ENCODE measurements at regions not wholly inside any gene's neighbourhood (a gene's known extent, or its start where the extent isn't known, plus 50 kb on each side); places are given as distances from the start of the nearest gene placed in this dataset.
"Not testable (repeated sequence)": the region's sequence is repeated elsewhere in the genome, so short reads cannot be mapped to it uniquely, and the experiment has no call there.

GRCh38 chr17:77045441-77046041 lies 95.2 kb upstream of the SEC14L1 start:
- ChIA-PET CTCF (interaction anchor here (0.6 to 1.6 kb wide), 4 partner anchors 10 to 80 kb away, joined by 3 to 9 read pairs (median 6); no protein-coding TSS in a partner anchor), POLR2A (ENCODE audit: unreplicated experiment) (interaction anchor here (0.5 to 0.6 kb wide), 2 partner anchors 136 to 486 kb away, joined by 3 read pairs; no protein-coding TSS in a partner anchor)
- no peak overlapping the region for H3K4me2 ChIP-seq (ENCODE audit: low read length)
- H3K36me3 ChIP-seq (ENCODE audit: low read depth, low read length) = no peaks in the 10 kb centered on the region
- H3K9me2 ChIP-seq (replicated peaks; ENCODE audit: low read length) = no peaks in the 10 kb centered on the region
- TF ChIP-seq CTCF (conservative IDR thresholded peaks at IDR 0.05; ENCODE audit: low read depth, low read length) (no peak), EZH2phosphoT487 (IDR thresholded peaks at IDR 0.05; ENCODE audit: borderline replicate concordance, low read length) (no peak), EZH2 (IDR thresholded peaks at IDR 0.05; ENCODE audit: low read length, unreplicated experiment) (no peak)
- intact Hi-C loops (cut with micrococcal nuclease) = no loop called here
- H3F3A ChIP-seq (ENCODE audit: low read length, unreplicated experiment) = no peaks in the 10 kb centered on the region
- DNase-seq = peak; percentile 54
- no peaks in the 10 kb centered on the region for H3K79me2 ChIP-seq (ENCODE audit: low read length)
- peak; percentile 86 for ATAC-seq
- BruUV-seq (replicated peaks) = no TSS peak
- peaks cover 3% of the 10 kb centered on the region; the same call in 1 of the 2 replicates for H3K4me1 ChIP-seq (ENCODE audit: insufficient read depth, low read length)
- H4K20me1 ChIP-seq (ENCODE audit: low read length) = no peaks in the 10 kb centered on the region
- no peak overlapping the region for H3K27ac ChIP-seq (ENCODE audit: low read length)
- H3K27me3 ChIP-seq (ENCODE audit: low read length) = peaks cover 1% of the 10 kb centered on the region; the same call in 1 of the 2 replicates
- no peak overlapping the region for H2AFZ ChIP-seq (ENCODE audit: low read length)
- H3K4me3 ChIP-seq (ENCODE audit: low read length) = no peak overlapping the region
- no peak overlapping the region for H3K9ac ChIP-seq (ENCODE audit: low read length)
- no peaks in the 10 kb centered on the region for H3K9me3 ChIP-seq (ENCODE audit: low read length)

GRCh38 chr17:77049440-77049839 lies 91.3 kb upstream of the SEC14L1 start:
- H3K9ac ChIP-seq (ENCODE audit: low read length) = no peak overlapping the region
- no peak overlapping the region for H3K27ac ChIP-seq (ENCODE audit: low read length)
- intact Hi-C loops (cut with micrococcal nuclease) = no loop called here
- ATAC-seq = peak; percentile 31; the same call in 1 of the 2 replicates
- BruUV-seq (replicated peaks) = no TSS peak
- H2AFZ ChIP-seq (ENCODE audit: low read length) = peak overlapping the region; percentile 16
- H3K27me3 ChIP-seq (ENCODE audit: low read length) = peaks cover 17% of the 10 kb centered on the region
- 0 out of 2 replicates have a peak, but pooled peaks have one; percentile 14 for TF ChIP-seq CTCF (conservative IDR thresholded peaks at IDR 0.05; ENCODE audit: low read depth, low read length)
- TF ChIP-seq EZH2 (IDR thresholded peaks at IDR 0.05; ENCODE audit: low read length, unreplicated experiment) = no peak
- no peak overlapping the region for H3K4me3 ChIP-seq (ENCODE audit: low read length)
- no peak overlapping the region for H3K4me2 ChIP-seq (ENCODE audit: low read length)
- no peaks in the 10 kb centered on the region for H3K79me2 ChIP-seq (ENCODE audit: low read length)
- H3K9me3 ChIP-seq (ENCODE audit: low read length) = no peaks in the 10 kb centered on the region
- no peaks in the 10 kb centered on the region for H4K20me1 ChIP-seq (ENCODE audit: low read length)
- H3K9me2 ChIP-seq (replicated peaks; ENCODE audit: low read length) = no peaks in the 10 kb centered on the region
- POLR2A ChIA-PET (ENCODE audit: unreplicated experiment) = interaction anchor here (0.6 to 0.7 kb wide), 2 partner anchors 80 to 165 kb away, joined by 3 to 6 read pairs; no protein-coding TSS in a partner anchor
- no peaks in the 10 kb centered on the region for H3F3A ChIP-seq (ENCODE audit: low read length, unreplicated experiment)
- H3K36me3 ChIP-seq (ENCODE audit: low read depth, low read length) = no peaks in the 10 kb centered on the region
- peaks cover 3% of the 10 kb centered on the region; the same call in 1 of the 2 replicates for H3K4me1 ChIP-seq (ENCODE audit: insufficient read depth, low read length)
- DNase-seq = no peak
- CTCF ChIA-PET = interaction anchor here (0.5 to 1.0 kb wide), 3 partner anchors 9 to 37 kb away, joined by 3 read pairs; no protein-coding TSS in a partner anchor

- H3K4me2 ChIP-seq (ENCODE audit: low read length); H3K79me2 ChIP-seq (ENCODE audit: low read length); H3K9me3 ChIP-seq (ENCODE audit: low read length); CTCF ChIA-PET; H3K4me1 ChIP-seq (ENCODE audit: insufficient read depth, low read length); H2AFZ ChIP-seq (ENCODE audit: low read length); H3K27ac ChIP-seq (ENCODE audit: low read length); H4K20me1 ChIP-seq (ENCODE audit: low read length); H3K36me3 ChIP-seq (ENCODE audit: low read depth, low read length); H3F3A ChIP-seq (ENCODE audit: low read length, unreplicated experiment); H3K9me2 ChIP-seq (replicated peaks; ENCODE audit: low read length); H3K9ac ChIP-seq (ENCODE audit: low read length); intact Hi-C loops (cut with micrococcal nuclease); H3K4me3 ChIP-seq (ENCODE audit: low read length); BruUV-seq (replicated peaks); ATAC-seq; DNase-seq: not testable (repeated sequence)
- H3K27me3 ChIP-seq (ENCODE audit: low read length) = peaks cover 17% of the 10 kb centered on the region
- POLR2A ChIA-PET (ENCODE audit: unreplicated experiment) = interaction anchor here (0.6 kb wide), 1 partner anchor 29 kb away, joined by 3 read pairs; no protein-coding TSS in a partner anchor
Measured at GRCh38 chr17:77050901-77051300, 89.9 kb upstream of the SEC14L1 start.

Measured in PC-3 (cell line).